ENCODE measurements at regions not wholly inside any gene's neighbourhood (a gene's known extent, or its start where the extent isn't known, plus 50 kb on each side); places are given as distances from the start of the nearest gene placed in this dataset.

- TF ChIP-seq POLR2A (IDR thresholded peaks at IDR 0.05) (no peak), CTCF (IDR thresholded peaks at IDR 0.05) (no peak)
- WGBS, 2 donors: 65 to 68% methylated on average over 6 of the region's 6 CpGs
- Histone ChIP-seq H3K4me1 (peaks cover 22% of the 10 kb centered on the region), H3K27ac (peak overlapping the region; percentile 36 to 72), H3K4me3 (no peak overlapping the region), H3K27me3 (no peaks in the 10 kb centered on the region), H3K9me3 (no peaks in the 10 kb centered on the region), H3K36me3 (ENCODE audit: low read depth, missing control alignments) (no peaks in the 10 kb centered on the region)
- no peak for DNase-seq
- intact Hi-C loops (cut with DNase I; ENCODE audit: low total_unique reads): no loop called here
Measured at GRCh38 chr1:4084446-4084845, 184.4 kb upstream of the C1orf174 start.

- Histone ChIP-seq H3K4me1 (peaks cover 22% of the 10 kb centered on the region), H3K27ac (no peak overlapping the region), H3K4me3 (no peak overlapping the region), H3K9me3 (no peaks in the 10 kb centered on the region), H3K36me3 (ENCODE audit: low read depth, missing control alignments) (no peaks in the 10 kb centered on the region), H3K27me3 (no peaks in the 10 kb centered on the region)
- 92 to 96% methylated on average over 6 of the region's 6 CpGs for WGBS, 2 donors
- no peak for TF ChIP-seq POLR2A (IDR thresholded peaks at IDR 0.05)
- TF ChIP-seq CTCF (IDR thresholded peaks at IDR 0.05): no peak
- intact Hi-C loops (cut with DNase I; ENCODE audit: low total_unique reads): no loop called here
- no peak for DNase-seq
Measured at GRCh38 chr1:4084896-4085295, 184.8 kb upstream of the C1orf174 start.

GRCh38 chr1:4085546-4085945, 185.5 kb upstream of the C1orf174 start:
- no peak for TF ChIP-seq POLR2A (IDR thresholded peaks at IDR 0.05)
- TF ChIP-seq CTCF (IDR thresholded peaks at IDR 0.05): no peak
- WGBS, 2 donors: 84 to 85% methylated on average over 5 of the region's 5 CpGs
- Histone ChIP-seq H3K4me3 (no peak overlapping the region), H3K9me3 (no peaks in the 10 kb centered on the region), H3K4me1 (peaks cover 22% of the 10 kb centered on the region), H3K27ac (no peak overlapping the region), H3K27me3 (no peaks in the 10 kb centered on the region), H3K36me3 (ENCODE audit: low read depth, missing control alignments) (no peaks in the 10 kb centered on the region)
- no peak for DNase-seq
- intact Hi-C loops (cut with DNase I; ENCODE audit: low total_unique reads): no loop called here

GRCh38 chr1:4086085-4086850, 186.2 kb upstream of the C1orf174 start:
- Histone ChIP-seq H3K4me3 (no peak overlapping the region), H3K4me1 (peaks cover 22% of the 10 kb centered on the region), H3K27ac (no peak overlapping the region), H3K9me3 (no peaks in the 10 kb centered on the region), H3K27me3 (no peaks in the 10 kb centered on the region), H3K36me3 (ENCODE audit: low read depth, missing control alignments) (no peaks in the 10 kb centered on the region)
- no peak for DNase-seq
- no peak for TF ChIP-seq CTCF (IDR thresholded peaks at IDR 0.05)
- no peak for TF ChIP-seq POLR2A (IDR thresholded peaks at IDR 0.05)
- WGBS, 2 donors: 82 to 92% methylated on average over 14 of the region's 14 CpGs
- intact Hi-C loops (cut with DNase I; ENCODE audit: low total_unique reads): no loop called here

- no peaks in the 10 kb centered on the region for H3K27me3 ChIP-seq
- peaks cover 19% of the 10 kb centered on the region for H3K4me1 ChIP-seq
- intact Hi-C loops (cut with DNase I; ENCODE audit: low total_unique reads): no loop called here
- no peaks in the 10 kb centered on the region for H3K36me3 ChIP-seq (ENCODE audit: low read depth, missing control alignments)
- TF ChIP-seq CTCF (IDR thresholded peaks at IDR 0.05) (no peak), POLR2A (IDR thresholded peaks at IDR 0.05) (no peak)
- 88 to 100% methylated on average over 2 to 4 of the region's 4 CpGs for WGBS, 2 donors
- H3K9me3 ChIP-seq: no peaks in the 10 kb centered on the region
- no peak overlapping the region for H3K4me3 ChIP-seq
- no peak for DNase-seq
- no peak overlapping the region for H3K27ac ChIP-seq
Measured at GRCh38 chr1:4086921-4087320, 186.8 kb upstream of the C1orf174 start.
